ENCODE measurements at regions not wholly inside any gene's neighbourhood (a gene's known extent, or its start where the extent isn't known, plus 50 kb on each side); places are given as distances from the start of the nearest gene placed in this dataset.

GRCh38 chr13:47087841-47088240 is 191.0 kb upstream of the HTR2A start:
- Histone ChIP-seq H3K27me3 (no peaks in the 10 kb centered on the region), H3K36me3 (no peaks in the 10 kb centered on the region), H3K9me3 (no peaks in the 10 kb centered on the region), H3K9ac (no peak overlapping the region), H4K20me1 (no peaks in the 10 kb centered on the region), H3K4me1 (peaks cover 5% of the 10 kb centered on the region; the same call in 1 of the 2 replicates), H3K4me2 (no peak overlapping the region), H3K4me3 (no peak overlapping the region), H3K27ac (no peak overlapping the region)
- no peak for TF ChIP-seq Cebpa-rat (IDR thresholded peaks at IDR 0.05)

- Histone ChIP-seq H4K20me1 (no peaks in the 10 kb centered on the region), H3K4me2 (no peak overlapping the region), H3K4me1 (peaks cover 5% of the 10 kb centered on the region; the same call in 1 of the 2 replicates), H3K36me3 (no peaks in the 10 kb centered on the region), H3K9ac (no peak overlapping the region), H3K4me3 (no peak overlapping the region), H3K9me3 (no peaks in the 10 kb centered on the region), H3K27me3 (no peaks in the 10 kb centered on the region), H3K27ac (no peak overlapping the region)
- no peak for TF ChIP-seq Cebpa-rat (IDR thresholded peaks at IDR 0.05)
Observed at GRCh38 chr13:47087241-47087640, 190.4 kb upstream of the HTR2A start.

GRCh38 chr13:47085346-47085745 is 188.5 kb upstream of the HTR2A start:
- no peaks in the 10 kb centered on the region for H3K9me3 ChIP-seq
- no peak overlapping the region for H3K9ac ChIP-seq
- H3K36me3 ChIP-seq = no peaks in the 10 kb centered on the region
- TF ChIP-seq Cebpa-rat (IDR thresholded peaks at IDR 0.05) = no peak
- H3K27me3 ChIP-seq = no peaks in the 10 kb centered on the region
- H4K20me1 ChIP-seq = no peaks in the 10 kb centered on the region
- H3K4me3 ChIP-seq = no peak overlapping the region
- peaks cover 5% of the 10 kb centered on the region; the same call in 1 of the 2 replicates for H3K4me1 ChIP-seq
- H3K4me2 ChIP-seq = no peak overlapping the region
- no peak overlapping the region for H3K27ac ChIP-seq

- Histone ChIP-seq H3K4me1 (no peaks in the 10 kb centered on the region), H3K36me3 (no peaks in the 10 kb centered on the region), H3K4me3 (no peak overlapping the region), H4K20me1 (no peaks in the 10 kb centered on the region), H3K4me2 (no peak overlapping the region), H3K9me3 (no peaks in the 10 kb centered on the region), H3K27ac (no peak overlapping the region), H3K27me3 (no peaks in the 10 kb centered on the region), H3K9ac (no peak overlapping the region)
- no peak for TF ChIP-seq Cebpa-rat (IDR thresholded peaks at IDR 0.05)
Observed at GRCh38 chr13:47081850-47082249, 185.0 kb upstream of the HTR2A start.

- no peak overlapping the region for H3K27ac ChIP-seq
- no peaks in the 10 kb centered on the region for H3K27me3 ChIP-seq
- H3K4me3 ChIP-seq = no peak overlapping the region
- H3K36me3 ChIP-seq = no peaks in the 10 kb centered on the region
- no peak overlapping the region for H3K9ac ChIP-seq
- no peaks in the 10 kb centered on the region for H3K4me1 ChIP-seq
- no peak overlapping the region for H3K4me2 ChIP-seq
- H4K20me1 ChIP-seq = no peaks in the 10 kb centered on the region
- H3K9me3 ChIP-seq = no peaks in the 10 kb centered on the region
- TF ChIP-seq Cebpa-rat (IDR thresholded peaks at IDR 0.05) = no peak
Observed at GRCh38 chr13:47081246-47081645, 184.4 kb upstream of the HTR2A start.

DNA sequence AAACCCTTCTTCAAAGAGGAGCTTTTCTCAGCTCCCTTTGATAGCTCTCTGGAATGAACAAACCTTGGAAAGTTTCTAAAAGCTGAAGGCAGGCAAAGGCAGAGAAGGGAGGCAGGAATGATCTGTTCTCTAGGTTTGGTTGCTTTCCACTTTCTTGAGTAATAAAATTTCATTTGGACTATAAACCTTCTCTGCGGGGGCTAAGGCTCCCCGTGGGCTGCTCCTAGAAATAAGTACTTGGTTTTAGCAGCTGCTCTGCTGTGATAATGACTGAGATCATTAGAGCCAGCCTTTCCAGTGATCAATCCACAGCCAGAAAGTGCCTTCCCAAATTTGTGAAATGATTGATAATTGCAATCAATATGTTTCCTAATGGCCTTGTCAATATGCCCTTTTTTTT is 183.8 kb upstream of the HTR2A start:
- Histone ChIP-seq H3K9ac (no peak overlapping the region), H3K36me3 (no peaks in the 10 kb centered on the region), H3K4me1 (no peaks in the 10 kb centered on the region), H3K27me3 (no peaks in the 10 kb centered on the region), H3K9me3 (no peaks in the 10 kb centered on the region), H3K27ac (no peak overlapping the region), H4K20me1 (no peaks in the 10 kb centered on the region), H3K4me3 (no peak overlapping the region), H3K4me2 (no peak overlapping the region)
- no peak for TF ChIP-seq Cebpa-rat (IDR thresholded peaks at IDR 0.05)

DNA sequence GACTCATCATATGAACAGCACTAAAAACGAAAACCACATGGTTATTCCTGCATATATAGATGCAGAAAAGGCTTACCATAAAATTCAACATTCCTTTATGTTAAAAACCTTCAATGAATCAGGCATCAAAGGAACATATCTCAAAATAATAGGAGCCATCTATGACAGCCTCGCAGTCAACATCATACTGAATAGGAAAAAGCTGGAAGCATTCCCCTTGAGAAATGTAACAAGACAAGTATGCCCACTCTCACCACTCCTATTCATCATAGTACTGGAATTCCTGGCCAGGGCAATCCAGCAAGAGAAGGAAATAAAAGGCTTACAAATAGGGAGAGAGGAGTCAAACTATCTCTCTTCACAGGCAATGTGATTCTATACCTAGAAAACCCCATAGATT is 179.6 kb upstream of the HTR2A start:
- Histone ChIP-seq H3K9me3 (peaks cover 14% of the 10 kb centered on the region), H3K27ac (no peak overlapping the region), H3K9ac (no peak overlapping the region), H3K4me3 (no peak overlapping the region), H3K4me2 (no peak overlapping the region), H3K36me3 (no peaks in the 10 kb centered on the region), H3K4me1 (no peaks in the 10 kb centered on the region), H4K20me1 (no peaks in the 10 kb centered on the region), H3K27me3 (no peaks in the 10 kb centered on the region)
- TF ChIP-seq Cebpa-rat (IDR thresholded peaks at IDR 0.05) = no peak

DNA sequence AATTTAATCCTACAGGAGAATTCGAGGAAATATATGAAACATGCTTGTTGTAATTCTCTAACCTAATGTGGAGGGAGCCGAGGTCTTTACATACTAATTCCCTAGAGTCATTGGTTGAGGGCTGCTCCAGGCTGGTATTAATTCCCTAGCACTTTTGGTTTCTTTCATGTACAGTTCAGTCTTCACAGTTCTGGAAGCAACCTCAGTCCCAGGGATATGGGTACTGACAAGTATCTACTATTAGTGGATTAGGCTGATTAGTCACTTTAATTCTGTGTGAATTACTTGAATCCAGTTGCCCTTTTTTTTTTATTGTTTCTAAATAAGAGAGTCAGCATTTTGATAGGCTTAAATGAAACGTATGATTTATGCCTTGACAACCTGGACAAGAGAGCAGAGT is 172.3 kb upstream of the HTR2A start:
- H3K27me3 ChIP-seq = no peaks in the 10 kb centered on the region
- H3K4me3 ChIP-seq = no peak overlapping the region
- H3K4me1 ChIP-seq = no peaks in the 10 kb centered on the region
- no peak overlapping the region for H3K9ac ChIP-seq
- no peak overlapping the region for H3K4me2 ChIP-seq
- H3K9me3 ChIP-seq = peaks cover 4% of the 10 kb centered on the region; the same call in 1 of the 2 replicates
- H3K36me3 ChIP-seq = no peaks in the 10 kb centered on the region
- no peaks in the 10 kb centered on the region for H4K20me1 ChIP-seq
- no peak overlapping the region for H3K27ac ChIP-seq
- TF ChIP-seq Cebpa-rat (IDR thresholded peaks at IDR 0.05) = no peak

DNA sequence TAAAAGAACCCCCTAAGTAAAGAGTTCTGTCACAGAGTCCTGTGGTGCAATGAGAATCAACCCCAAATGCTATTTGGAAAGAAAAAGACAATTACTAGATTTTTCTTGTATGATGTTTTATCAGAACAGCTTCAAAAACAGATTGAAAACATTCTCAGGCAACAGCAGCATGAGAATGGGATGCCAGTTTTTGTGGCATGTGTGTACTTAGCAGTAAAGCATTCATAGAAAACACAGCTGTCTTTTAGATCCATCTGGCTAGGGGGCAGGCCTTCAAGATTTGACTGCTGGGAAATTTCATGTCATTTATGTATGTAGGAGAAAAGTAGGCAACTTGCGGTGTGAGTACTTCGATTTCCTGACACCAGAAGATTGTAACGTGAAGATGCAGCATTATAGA is 170.5 kb upstream of the HTR2A start:
- H3K27ac ChIP-seq = no peak overlapping the region
- no peaks in the 10 kb centered on the region for H4K20me1 ChIP-seq
- no peak for TF ChIP-seq Cebpa-rat (IDR thresholded peaks at IDR 0.05)
- H3K9me3 ChIP-seq = peaks cover 13% of the 10 kb centered on the region; the same call in 1 of the 2 replicates
- H3K4me2 ChIP-seq = no peak overlapping the region
- no peak overlapping the region for H3K4me3 ChIP-seq
- no peaks in the 10 kb centered on the region for H3K4me1 ChIP-seq
- no peak overlapping the region for H3K9ac ChIP-seq
- H3K27me3 ChIP-seq = no peaks in the 10 kb centered on the region
- H3K36me3 ChIP-seq = no peaks in the 10 kb centered on the region

- no peaks in the 10 kb centered on the region for H3K4me1 ChIP-seq
- H4K20me1 ChIP-seq = no peaks in the 10 kb centered on the region
- H3K27me3 ChIP-seq = no peaks in the 10 kb centered on the region
- H3K4me2 ChIP-seq = no peak overlapping the region
- H3K27ac ChIP-seq = no peak overlapping the region
- no peaks in the 10 kb centered on the region for H3K36me3 ChIP-seq
- TF ChIP-seq Cebpa-rat (IDR thresholded peaks at IDR 0.05) = no peak
- no peak overlapping the region for H3K4me3 ChIP-seq
- peaks cover 14% of the 10 kb centered on the region; the same call in 1 of the 2 replicates for H3K9me3 ChIP-seq
- H3K9ac ChIP-seq = no peak overlapping the region
Observed at GRCh38 chr13:47066226-47066625, 169.4 kb upstream of the HTR2A start.

DNA sequence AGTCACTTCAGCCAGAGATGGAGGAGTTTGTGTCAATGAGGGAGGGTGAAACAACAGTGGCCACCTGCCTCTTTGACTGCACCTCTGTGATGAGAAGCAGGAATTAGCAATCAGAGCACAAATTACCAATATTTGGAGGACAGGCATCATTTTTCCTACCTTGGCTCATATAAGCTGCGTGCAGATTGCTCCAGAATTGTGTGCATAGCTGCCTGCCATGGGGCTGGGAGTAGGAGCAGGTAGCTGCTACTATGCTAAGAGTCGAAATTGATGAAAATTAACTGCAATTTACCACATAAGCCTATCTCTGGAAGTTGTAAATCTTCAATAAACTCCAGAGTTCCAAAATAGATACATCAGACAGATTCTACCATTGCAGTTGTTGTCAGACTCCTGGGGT is 167.5 kb upstream of the HTR2A start:
- Histone ChIP-seq H3K4me1 (no peaks in the 10 kb centered on the region), H4K20me1 (no peaks in the 10 kb centered on the region), H3K27ac (no peak overlapping the region)

More for the DNA sequence above, 167.5 kb upstream of the HTR2A start:
- H3K9me3 ChIP-seq = peaks cover 14% of the 10 kb centered on the region; the same call in 1 of the 2 replicates
- no peak for TF ChIP-seq Cebpa-rat (IDR thresholded peaks at IDR 0.05)
- no peak overlapping the region for H3K9ac ChIP-seq
- no peaks in the 10 kb centered on the region for H3K36me3 ChIP-seq
- no peaks in the 10 kb centered on the region for H3K27me3 ChIP-seq
- H3K4me3 ChIP-seq = no peak overlapping the region
- H3K4me2 ChIP-seq = no peak overlapping the region
